Activated gamma-delta T cell treated with Interleukin-2 at 50 U/mL for 16 hours (primary cell): ENCODE measurements at regions not wholly inside any gene's neighbourhood (a gene's known extent, or its start where the extent isn't known, plus 50 kb on each side); places are given as distances from the start of the nearest gene placed in this dataset.
"Not testable (repeated sequence)": the region's sequence is repeated elsewhere in the genome, so short reads cannot be mapped to it uniquely, and the experiment has no call there.

Experiments used
- DNase-seq: peaks from one replicate; pipeline ENCODE4 v3.0.0-alpha.2; 2020

- no peak for DNase-seq
Observed at GRCh38 chr6:164692772-164693510, 616.5 kb downstream of the C6orf118 start.

DNA sequence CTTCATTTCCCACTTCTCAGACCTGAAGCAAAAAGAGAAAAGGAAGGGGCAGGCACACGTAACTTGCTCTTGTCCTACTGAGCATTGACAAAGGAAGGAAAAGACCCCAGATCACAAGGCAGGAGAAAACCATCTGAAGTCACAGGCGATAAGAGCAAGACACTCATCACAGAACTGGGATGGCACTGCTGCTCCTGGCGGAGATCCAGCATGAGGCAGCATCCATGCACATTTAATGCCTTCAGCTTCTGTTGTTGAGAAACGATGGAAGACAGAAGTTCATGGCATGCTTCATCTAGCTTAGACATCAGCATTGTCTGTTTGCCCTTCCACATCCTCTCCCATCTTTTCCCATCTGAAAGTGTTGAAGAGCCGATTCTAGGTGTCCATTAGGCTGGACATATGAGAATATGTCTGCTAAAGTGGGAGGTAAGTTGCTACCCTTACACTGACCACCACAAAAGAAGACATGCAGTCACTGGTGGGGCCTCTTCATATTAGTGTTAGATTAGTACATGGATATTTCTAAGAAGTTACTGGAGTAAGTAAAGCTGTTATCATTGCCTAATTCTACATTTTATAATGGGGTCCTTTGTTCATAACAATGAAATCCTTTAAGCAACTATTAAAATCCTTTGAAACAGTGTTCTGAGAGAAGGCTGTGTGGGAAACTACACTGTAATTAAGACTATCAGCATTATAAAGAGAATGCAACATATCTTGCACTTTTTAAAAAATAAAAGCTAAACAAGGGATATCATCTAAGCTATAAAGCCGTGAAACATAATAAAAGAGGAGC, 618.5 kb downstream of the C6orf118 start:
- no peak for DNase-seq

GRCh38 chr6:164690241-164690640, 619.2 kb downstream of the C6orf118 start:
- DNase-seq = no peak

DNA sequence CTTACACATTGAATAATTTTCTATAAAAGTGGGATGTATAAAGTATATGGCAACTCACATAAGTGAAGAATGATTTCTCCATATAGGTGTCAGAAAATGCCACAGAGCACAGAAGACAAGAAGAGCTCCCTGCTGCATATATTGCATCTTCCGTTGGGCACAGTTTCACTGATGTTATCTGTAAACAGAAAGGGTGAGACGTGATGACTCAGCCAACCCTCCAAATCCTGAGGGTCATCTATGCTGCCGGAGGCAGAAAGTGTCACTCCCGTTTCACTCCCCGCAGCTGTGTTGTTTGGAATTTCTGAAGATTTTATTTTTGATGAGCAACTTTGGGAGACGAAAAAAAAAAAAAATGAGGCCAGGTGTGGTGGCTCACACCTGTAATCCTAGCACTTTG, 644.1 kb downstream of the C6orf118 start:
- no peak for DNase-seq

DNA sequence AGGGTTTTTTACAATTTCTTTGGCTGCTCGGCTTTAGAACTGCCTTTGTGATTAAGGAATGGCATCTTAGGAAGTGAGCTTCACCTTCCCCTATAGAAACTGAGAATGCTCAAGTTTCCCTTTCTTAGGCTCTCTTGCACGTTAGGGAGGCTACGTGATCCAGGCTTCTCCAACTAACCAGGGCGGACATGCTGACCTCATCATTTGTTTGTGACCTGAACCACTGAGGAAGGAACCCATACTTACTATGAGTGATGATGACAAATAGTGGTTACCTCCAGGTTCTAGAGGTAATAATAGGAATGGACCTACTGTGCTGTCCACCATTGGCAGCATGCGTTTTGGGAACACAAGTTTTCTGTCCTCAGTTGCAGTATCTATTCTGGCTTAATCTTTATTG, 645.8 kb downstream of the C6orf118 start:
- no peak for DNase-seq

DNA sequence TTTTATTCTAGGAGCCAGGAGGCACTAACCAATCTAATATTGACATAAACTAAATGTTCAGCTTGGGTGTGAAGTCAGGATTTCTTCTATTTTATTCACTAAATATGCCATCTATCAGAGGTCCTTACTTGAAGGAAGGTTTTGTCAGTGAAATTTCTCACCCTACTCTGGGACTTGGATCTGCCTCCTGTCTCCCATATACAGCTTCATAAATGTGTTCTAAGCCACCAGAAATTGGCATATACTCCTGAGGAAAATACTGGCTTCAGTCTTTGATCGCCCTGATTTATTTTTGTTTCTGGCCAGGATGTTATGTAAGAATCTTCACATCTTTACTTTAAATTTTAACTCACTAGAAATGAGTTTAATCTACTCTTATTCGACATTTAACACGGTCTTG, 647.7 kb downstream of the C6orf118 start:
- no peak for DNase-seq

DNA sequence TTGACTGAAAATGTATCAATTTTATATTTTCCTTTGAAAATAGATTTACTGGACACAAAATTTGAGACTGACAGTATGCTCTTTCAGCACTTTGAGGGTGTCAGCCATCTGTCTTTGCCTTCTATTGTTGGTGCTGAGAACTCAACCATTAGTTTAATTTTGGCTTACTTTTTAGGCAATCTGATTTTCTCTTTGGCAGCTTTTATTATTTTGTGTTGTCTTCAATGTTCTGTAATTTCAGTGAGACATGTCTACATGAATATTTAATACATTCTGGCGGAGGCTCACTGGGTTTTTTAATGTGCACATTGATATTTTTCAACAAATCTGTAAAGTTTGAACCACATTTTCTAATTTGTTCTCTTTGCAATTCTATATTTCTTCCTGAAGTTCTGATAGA, 648.6 kb downstream of the C6orf118 start:
- no peak for DNase-seq

DNA sequence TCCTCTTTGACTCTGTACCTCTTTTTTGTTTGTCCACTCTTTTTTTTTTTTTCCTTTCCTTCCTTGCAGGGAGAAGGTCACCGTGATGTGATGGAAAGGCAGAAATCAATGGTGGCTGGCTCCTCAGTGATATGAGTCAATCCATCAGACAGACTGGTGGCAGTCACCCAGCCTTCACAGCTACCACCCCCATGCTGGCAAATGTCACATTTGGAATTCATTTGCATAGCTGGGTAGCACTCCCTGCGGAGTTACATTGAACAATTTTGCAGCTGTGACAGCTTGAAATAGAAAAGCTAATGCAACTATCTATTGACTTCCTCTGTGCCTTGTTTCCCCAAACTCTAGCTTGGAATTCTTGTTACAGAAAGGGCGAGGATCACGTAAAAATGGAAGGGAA, 668.4 kb downstream of the C6orf118 start:
- no peak for DNase-seq

DNA sequence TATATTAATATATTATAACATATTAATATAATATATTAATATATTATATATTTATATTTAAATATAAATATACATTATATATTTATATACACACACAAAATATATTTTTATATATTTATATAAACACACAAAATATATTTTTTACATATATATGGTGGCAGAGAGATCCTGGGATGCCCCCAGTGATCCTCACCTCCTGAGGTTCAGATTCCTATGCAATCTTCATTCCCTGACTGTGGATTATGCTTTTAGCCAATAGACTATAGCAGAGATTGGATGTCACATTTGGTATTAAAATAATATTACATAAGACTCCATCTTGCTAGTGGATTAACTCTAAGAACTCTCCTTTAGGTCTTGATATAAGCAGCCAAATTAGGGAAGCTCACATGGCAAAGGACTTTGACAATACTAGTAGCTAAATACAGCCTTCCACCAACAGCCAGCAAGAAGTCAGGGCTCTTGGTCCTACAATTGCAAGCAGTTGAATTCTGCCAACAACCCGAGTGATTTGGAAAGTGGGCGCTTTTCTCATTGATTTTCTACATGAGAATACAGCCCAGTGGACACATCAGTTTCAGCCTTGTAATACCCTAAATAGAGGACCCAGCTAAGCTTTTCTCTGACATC, 681.0 kb downstream of the C6orf118 start:
- DNase-seq = no peak

DNA sequence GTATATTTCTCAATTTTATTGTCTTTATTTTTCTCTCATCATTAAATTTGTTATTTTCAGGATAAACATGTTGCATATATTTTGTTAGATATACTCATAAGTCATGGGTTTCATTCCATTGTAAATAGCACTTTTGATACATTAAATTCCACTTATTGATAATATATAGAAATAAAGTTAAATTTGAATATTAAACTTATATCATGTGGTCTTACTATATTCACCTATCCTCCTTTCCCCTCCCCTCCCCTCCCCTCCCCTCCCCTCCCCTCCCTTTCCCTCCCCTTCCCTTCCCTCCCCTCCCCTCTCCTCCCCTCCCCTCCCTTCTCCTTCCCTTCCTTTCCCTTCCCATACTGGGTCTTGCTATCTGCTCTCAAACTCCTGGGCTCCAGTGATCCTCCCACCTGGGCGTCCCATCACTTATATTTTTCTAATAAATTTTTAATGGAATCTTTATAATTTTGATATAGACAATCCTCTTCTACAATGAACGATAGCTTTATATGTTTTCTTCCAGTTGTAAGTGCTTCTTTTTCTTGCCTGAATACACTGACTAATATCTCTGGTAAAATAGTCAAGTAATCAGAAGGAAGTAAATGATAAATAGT, 692.4 kb downstream of the C6orf118 start:
- no peak for DNase-seq

GRCh38 chr6:164612751-164613150, 696.7 kb downstream of the C6orf118 start:
- no peak for DNase-seq

DNA sequence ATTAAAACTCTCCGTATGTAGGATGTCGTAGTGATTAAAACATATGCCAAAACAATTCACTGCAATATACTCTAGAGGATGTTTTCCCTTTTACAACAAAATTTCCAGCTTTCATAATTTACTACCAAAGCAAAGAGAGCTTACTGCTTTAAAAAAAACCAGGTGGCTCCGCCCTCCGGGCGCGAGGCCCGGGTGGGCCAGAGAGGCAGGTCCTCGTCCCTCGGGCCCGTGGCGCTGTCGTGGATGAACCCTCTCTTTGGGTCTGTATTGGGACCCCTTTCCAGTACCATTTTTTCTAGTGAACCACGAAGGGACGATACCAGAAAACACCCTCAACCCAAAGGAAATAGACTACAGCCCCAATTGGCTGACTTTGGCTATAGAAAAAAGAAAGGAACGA, 698.5 kb downstream of the C6orf118 start:
- not testable (repeated sequence) for DNase-seq

- DNase-seq = not testable (repeated sequence)
Observed at GRCh38 chr6:164602415-164602814, 707.0 kb downstream of the C6orf118 start.

- DNase-seq = no peak
Observed at GRCh38 chr6:164581563-164581962, 727.8 kb downstream of the C6orf118 start.

- DNase-seq = no peak
Observed at GRCh38 chr6:164579035-164579434, 730.4 kb downstream of the C6orf118 start.

GRCh38 chr6:164578616-164579015, 730.8 kb downstream of the C6orf118 start:
- no peak for DNase-seq

GRCh38 chr6:164570801-164571200, 738.6 kb downstream of the C6orf118 start:
- DNase-seq = no peak

- no peak for DNase-seq
Observed at GRCh38 chr6:164569509-164569908, 739.9 kb downstream of the C6orf118 start.

DNA sequence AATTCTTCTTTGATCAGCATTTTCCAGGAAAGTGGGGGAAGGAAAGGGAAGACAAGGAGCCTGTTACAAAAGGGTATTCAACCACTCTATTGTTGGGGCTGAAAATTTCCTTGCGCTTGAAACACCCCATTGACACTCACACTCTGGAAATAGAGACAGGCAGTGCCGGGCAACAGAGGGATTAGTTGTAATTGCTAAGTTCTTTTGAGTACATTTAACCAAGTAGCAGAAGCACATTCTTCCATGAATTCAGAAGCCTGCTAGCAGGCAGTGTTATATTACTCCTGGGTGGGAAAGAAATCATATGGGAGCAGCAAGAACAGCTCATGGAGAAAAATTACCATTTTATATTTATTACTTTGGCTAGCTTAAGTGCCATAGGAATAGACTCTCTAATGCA, 745.5 kb downstream of the C6orf118 start:
- DNase-seq = no peak

- DNase-seq = no peak
Observed at GRCh38 chr6:164561656-164562055, 747.7 kb downstream of the C6orf118 start.

DNA sequence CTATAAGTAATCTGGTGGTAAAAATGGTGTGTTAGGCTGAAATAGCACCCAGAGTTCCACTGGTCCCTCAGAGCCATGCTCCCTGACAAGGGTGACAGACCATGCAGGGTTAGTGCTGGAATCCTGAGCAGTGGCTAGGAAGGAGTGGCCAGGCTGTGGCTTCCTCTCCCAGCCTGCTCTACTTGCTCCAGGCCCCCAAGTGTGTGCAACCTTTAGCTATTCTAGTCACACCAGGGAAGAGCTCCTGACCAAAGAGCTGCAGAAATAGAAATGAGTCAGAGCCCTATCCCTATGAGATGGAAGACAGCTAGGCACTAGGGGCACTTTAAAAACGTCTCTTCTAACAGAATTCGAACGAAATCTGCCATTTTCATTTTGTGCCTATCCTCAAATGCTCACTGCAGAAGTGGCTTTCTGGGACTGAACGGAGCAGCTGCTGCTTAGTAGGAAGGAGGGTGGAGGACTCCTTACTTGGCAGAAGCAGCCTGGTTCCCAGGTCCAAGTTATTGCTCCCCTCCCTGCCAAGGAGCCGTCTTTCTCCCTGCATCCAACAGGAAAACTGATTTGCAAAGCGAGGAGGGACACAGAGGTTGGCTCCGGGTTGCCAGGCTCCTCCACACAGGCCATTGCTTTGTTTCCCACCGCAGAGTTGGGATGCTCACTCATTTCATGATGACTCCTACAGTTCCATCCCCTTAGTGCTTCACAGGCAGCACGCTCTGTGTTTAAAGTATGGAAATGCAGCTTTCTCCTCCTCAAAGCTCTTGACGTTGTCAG, 754.5 kb downstream of the C6orf118 start:
- no peak for DNase-seq

DNA sequence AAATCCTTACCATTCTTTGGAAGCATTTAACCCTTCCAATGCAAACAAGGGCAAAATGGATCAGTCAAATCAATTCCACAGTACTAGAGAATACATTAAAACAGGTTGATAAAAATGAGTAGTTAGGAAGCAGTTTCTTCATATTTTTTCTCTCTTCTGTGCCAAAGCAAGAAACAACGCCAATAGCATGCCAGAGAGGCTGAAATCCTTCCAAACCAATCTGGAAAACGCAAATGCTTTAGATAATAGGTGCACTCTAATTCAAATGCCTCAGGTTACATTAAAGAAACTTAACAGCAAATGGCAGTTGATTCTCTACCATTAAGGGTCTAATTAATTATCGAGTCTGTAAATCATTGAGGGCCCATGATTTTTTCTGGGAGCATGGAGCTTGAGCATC, 755.2 kb downstream of the C6orf118 start:
- DNase-seq = no peak

DNA sequence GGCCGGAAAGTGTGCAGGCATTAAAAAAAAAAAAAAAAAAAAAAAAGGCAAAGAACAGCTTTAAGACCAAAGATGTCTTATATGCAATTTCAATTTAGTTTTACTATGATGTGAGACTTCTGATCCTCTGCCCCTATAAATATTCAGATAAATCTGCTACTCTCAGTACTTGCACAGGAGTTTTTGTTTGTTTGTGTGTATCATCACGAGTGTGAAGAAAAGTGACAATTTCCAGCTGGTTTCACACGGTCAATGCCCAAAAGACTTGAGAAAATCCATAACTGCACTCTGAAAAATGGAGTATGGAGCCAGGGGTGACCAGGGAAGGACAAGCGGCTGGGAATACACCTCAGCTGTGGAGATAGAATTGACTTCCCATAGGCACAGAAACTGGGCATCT, 757.7 kb downstream of the C6orf118 start:
- no peak for DNase-seq
